HG02610 (cell line): ENCODE measurements at regions not wholly inside any gene's neighbourhood (a gene's known extent, or its start where the extent isn't known, plus 50 kb on each side); places are given as distances from the start of the nearest gene placed in this dataset.

Experiments used
- ATAC-seq: cut with Tn5 transposase; IDR thresholded peaks from one replicate; pipeline ENCODE4 v1.9.1; 2021; ENCODE audit warnings: mild to moderate bottlenecking, moderate library complexity; ENCODE audit not compliant: unreplicated experiment

DNA sequence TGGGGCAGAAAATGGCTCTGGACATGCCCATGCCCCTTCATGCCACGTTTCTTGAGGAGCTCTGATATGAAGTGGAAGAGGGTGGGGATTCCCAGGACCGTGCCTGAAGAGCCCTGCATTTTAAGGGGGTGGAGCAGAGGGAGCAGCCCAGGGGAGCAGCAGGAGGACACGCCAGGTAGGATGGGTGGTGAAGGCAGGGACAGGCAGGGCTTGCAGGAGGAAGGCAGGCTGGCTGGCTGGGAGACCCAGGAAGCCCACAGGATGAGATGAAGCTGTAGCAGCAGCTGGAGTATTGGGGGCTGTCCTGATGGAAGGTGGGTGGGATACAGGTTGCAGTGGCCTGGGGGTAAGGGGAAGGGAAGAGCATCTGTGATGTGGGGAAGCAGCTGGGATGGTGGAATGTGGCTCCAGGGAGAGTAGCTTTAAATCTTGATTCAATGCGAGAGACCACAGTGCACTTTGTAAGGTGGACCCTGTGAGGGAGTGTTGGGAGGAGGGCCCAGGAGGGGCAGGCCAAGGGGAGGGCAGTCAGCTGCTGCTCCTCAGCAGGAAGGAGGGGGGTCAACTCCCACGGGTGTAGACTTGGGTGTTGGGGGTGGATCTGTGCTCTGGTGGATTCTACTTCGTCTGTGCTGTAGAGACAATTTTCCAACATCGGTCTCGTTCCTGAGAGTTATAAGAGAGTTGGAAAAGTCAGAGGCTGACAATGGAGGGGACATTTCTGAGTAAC lies 242.6 kb upstream of the IRX4 start:
- no peak for ATAC-seq

DNA sequence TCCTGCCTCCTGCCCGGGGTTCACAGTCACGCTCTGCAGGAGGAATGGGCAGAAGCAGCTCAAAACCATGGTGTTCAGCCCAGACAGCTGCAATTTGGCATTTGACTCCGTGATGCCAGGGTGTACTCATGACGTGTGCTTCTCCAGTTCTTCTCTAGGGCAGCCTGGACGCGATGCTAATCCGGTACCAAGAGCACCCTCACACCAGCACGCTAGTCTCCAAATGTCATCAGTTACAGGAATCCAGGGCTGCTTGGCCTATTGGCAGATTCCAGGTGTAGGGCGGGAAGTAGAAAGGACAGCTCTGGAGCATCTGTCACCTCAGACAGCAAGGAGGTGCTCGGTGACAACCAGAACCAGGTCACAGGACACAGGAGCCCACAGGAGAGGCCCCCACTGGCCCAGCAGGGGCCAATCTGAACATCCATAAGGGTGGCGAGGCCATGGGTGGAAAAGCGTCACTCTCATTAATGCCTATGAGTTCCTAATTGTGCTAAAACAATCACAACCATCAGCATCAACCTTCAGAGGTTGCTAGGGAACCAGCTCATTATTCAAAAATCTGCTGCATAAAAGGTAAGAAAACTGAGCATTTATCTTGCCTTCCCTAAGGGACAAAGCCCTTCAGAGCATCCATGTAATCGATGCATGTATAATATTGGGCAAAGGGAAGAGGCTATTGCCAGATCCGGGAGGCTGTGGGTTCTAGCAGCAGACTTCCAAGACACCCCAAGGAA lies 241.9 kb upstream of the IRX4 start:
- no peak for ATAC-seq

DNA sequence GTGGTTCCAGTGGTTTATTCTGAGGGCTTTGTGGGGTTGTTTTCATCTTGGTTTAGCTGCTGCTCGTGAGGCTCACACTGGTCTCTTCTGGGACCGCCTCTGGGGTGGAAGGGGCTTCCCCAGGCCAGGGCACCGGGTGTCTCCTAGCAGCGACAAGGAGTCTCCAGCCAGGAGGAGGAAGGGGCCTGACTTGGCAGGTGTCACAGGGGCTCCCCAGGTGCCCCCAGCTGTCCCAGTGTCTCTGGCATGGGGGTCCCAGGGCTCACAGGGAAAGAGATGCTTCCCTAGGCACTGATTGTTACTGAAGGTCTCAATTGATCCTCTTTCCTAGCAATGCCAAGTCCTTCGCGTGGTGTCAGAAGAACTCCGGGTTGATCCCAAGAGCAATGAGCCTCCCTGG lies 241.1 kb upstream of the IRX4 start:
- no peak for ATAC-seq

DNA sequence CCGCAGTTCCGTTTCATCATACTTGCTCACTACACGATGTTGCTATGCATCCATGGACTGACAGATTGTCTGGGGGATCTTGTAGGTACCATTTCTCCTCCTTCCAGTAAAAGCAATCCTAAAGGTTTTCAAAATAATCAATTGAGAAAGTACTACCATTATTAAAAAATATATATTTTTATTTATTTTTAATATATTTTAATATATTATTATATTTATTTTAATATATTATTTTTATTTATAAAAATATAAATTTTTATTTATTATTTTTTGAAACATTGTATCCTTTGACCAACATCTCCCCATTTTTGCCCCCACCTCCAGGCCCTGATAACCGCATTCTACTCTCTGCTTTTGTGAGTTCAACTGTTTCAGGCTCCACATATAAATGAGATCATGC lies 237.6 kb upstream of the IRX4 start:
- ATAC-seq = no peak

DNA sequence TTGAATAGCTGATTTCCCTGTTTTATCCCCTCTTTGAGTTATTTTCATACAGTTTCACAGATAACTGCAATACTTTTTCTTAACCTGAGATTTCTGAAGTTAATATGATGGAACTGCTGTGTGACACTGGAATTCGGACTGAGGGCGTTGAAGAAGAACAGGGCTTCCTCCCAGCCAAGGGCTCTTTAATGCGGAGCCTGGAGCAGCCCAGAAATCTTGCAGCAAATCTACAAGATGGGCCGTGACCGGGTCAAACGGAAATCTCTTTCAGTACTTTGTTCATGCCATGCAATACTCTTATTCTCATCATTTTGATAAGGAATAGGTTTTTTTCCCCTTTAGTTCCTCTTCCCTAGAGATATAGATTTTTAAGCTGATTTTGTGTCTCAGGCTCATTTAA lies 236.8 kb upstream of the IRX4 start:
- no peak for ATAC-seq

GRCh38 chr5:2113348-2114131 lies 230.8 kb upstream of the IRX4 start:
- ATAC-seq = no peak

- ATAC-seq = no peak
Measured at GRCh38 chr5:2112173-2113025, 229.7 kb upstream of the IRX4 start.

GRCh38 chr5:2111569-2112105 lies 228.9 kb upstream of the IRX4 start:
- ATAC-seq = no peak

DNA sequence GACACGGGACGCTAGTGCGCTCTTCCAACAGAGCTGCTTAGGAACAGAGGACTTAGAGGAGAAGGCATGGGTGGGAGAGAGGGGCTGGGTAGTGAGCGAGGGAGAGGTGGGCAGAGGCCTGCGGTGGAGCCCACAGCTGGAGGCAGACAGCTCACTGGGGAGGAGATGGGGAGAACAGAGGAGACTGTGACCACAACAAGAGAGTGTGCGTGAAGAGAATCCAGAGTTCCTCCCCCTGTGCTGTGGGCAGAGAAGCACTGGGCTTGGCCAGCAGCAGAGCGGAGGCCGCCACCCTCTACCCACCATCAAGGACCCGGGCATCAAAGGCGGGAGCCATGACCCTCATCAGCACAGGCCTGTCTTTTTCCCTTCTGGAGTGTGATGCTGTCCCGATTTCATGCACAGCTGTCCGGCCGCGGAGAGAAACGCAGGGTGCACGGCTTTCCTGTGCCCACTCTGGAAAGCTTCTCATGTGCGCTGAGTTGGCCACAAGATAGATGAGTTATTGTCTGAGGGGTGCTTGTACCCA lies 228.3 kb upstream of the IRX4 start:
- no peak for ATAC-seq

DNA sequence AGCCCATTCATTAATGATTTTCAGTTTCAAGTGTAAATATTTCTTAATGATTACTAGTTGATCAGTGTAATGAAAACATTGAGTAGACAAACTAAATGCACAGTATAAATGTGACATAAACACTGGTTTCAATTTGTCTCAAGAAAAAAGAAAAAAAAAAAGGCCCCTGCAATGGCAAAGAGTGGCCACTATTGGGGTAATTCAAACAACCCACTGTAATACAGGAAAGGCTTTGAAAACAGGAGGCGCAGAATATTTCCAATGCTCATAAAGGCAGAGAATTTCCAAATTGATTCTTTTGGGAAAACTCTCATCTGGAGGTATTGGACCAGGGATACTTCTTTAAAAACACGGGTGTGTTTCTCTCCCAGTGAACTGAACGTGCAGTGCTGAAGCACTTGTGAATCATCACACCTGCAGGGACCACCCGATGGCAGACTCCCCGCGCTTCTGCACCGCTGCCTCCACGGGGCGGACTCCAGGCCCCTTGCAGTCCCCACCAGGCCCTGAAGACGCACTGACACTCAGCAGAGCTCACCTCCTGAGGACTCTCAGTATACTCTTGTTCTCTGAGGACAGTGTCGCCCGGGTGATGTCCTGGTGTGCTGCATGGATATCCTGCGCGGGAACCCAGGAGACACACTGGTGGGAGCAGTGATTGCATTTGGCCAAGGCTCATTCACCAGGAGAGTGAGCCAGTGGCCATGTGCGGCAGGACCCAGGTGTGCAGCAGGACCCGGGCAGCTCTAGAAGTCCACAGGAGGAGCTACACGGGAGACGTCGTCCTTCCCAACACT lies 227.6 kb upstream of the IRX4 start:
- no peak for ATAC-seq

DNA sequence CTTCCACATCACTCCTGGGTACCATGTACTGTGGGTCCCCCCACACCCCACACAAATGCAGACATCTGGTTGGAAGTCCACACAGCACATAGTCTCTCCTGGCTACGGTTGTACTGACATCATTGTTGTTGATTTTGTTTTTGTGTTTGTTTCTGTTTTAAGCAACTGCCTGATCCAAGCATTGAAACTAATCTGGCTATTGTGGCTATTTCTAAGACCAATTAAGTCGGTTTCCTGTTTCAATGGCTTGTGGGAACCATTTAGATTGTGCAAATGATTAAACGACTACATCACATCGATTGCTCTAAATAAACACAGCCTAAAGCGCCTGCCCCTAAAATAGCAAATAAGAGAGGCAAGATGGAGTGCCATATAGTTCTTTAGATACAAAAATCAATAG lies 226.8 kb upstream of the IRX4 start:
- ATAC-seq = no peak

- ATAC-seq = no peak
Measured at GRCh38 chr5:2106721-2107120, 224.0 kb upstream of the IRX4 start.

- ATAC-seq = no peak
Measured at GRCh38 chr5:2105141-2105540, 222.4 kb upstream of the IRX4 start.

DNA sequence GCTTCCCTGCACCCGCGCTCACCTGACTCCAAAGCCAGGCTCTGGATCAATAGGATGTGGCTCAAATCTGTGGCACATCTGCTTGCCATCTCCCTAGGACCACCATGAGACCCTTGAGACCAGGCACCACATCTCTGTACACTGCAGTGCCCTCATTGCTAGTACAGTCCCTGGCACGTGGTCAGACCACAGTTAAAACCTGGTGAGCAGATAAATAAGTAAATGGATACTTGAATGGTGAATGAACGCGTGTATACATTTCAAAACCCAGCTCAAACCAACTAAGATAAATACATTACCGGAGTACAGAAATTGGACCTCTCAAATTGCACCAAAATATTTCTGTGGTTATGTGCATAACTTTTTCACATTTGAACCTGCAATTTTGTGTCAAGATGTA lies 221.2 kb upstream of the IRX4 start:
- ATAC-seq = no peak

DNA sequence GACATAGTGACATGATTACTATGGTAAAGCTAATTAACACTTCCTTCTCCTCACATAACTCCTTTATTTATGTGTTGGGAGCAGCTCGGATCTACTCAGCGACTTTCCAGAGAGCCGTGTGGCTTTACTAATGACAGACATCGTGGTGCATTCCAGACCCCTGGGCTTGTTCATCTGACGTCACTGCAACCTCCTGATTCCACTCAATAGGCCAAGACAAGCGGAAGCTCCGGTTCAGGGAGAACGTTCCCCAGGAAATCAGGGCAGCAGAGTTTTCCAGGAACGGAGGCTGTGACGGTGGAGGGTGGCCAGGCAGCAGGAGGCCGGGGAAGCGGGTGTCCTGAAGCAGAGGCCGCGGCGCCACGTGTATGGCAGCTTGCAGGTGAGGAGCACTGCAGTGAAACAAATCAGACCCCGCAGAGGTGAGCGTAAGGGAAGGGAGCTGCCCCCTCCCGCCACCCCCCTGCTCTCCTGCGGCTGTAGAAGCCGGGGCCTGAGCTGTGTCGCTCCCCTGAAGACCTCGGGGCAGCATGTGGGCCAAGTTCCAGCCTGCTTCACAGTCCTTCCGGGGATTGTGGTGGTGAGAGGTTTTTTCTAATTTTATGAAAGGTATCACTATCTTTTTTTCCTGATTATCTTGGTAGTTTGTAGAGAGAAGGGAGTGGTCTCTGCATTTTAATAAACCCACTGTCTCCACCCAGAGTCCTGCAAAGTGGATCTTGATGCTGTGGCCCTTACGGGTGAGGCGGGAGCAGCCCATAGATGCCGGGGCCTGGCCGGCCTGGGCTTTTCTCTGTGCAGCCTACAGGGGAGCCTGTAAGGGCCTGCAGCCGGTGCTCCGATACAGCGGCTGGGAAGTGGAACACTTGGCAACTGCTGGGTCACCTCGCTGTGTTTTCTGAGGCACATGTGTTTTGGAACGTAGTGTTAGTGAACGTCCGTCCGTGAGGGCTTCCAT lies 220.4 kb upstream of the IRX4 start:
- no peak for ATAC-seq

GRCh38 chr5:2101685-2102084 lies 219.0 kb upstream of the IRX4 start:
- no peak for ATAC-seq

GRCh38 chr5:2096887-2097505 lies 214.3 kb upstream of the IRX4 start:
- ATAC-seq = no peak

DNA sequence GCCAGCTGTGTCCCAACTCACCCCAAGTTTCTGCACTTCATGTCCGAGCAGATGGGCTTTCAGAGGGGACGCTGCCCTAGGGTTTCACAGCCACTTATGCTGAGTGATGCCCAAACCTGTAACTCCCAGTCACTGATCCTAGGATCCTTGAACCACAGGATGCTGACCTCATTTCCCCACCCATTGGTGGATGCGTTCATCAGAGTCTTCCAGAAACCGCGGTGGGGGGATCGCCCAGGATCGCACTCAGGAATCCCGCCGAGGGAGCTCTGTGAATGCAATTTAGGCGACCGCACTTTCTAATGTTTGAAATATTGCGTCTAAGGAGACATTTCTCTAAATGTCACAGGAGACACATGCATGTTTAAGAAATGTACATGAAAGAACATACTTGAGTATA lies 212.3 kb upstream of the IRX4 start:
- ATAC-seq = no peak
